ENCODE measurements at regions not wholly inside any gene's neighbourhood (a gene's known extent, or its start where the extent isn't known, plus 50 kb on each side); places are given as distances from the start of the nearest gene placed in this dataset.

DNA sequence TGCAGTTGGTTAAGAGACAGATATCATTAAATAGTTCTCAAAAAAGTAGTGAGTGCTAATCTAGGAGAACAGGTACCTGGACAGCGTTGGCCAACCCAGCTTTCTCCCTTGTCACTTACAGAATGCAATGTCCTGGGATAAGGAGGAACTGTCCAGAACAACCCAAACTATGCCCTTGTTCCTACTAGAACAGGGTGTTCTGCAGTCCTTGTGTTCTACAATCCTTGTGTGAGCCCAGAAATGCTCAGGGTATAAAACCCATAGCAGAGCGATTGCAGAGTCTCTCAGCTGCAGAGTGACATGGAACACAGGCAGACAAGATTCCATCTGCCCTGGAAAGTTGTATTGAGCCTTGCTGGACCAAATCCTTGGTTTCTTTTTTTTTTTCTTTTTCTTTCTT is 83.5 kb upstream of the VANGL1 start:
- TF ChIP-seq, protein P1, sequence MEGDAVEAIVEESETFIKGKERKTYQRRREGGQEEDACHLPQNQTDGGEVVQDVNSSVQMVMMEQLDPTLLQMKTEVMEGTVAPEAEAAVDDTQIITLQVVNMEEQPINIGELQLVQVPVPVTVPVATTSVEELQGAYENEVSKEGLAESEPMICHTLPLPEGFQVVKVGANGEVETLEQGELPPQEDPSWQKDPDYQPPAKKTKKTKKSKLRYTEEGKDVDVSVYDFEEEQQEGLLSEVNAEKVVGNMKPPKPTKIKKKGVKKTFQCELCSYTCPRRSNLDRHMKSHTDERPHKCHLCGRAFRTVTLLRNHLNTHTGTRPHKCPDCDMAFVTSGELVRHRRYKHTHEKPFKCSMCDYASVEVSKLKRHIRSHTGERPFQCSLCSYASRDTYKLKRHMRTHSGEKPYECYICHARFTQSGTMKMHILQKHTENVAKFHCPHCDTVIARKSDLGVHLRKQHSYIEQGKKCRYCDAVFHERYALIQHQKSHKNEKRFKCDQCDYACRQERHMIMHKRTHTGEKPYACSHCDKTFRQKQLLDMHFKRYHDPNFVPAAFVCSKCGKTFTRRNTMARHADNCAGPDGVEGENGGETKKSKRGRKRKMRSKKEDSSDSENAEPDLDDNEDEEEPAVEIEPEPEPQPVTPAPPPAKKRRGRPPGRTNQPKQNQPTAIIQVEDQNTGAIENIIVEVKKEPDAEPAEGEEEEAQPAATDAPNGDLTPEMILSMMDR (IDR thresholded peaks at IDR 0.05; ENCODE audit: low read length): no peak
- TF ChIP-seq EZH2 (IDR thresholded peaks at IDR 0.05; ENCODE audit: borderline replicate concordance, low read length): no peak

Measured in OCI-LY1 (cell line).